ENCODE measurements at regions not wholly inside any gene's neighbourhood (a gene's known extent, or its start where the extent isn't known, plus 50 kb on each side); places are given as distances from the start of the nearest gene placed in this dataset.

DNA sequence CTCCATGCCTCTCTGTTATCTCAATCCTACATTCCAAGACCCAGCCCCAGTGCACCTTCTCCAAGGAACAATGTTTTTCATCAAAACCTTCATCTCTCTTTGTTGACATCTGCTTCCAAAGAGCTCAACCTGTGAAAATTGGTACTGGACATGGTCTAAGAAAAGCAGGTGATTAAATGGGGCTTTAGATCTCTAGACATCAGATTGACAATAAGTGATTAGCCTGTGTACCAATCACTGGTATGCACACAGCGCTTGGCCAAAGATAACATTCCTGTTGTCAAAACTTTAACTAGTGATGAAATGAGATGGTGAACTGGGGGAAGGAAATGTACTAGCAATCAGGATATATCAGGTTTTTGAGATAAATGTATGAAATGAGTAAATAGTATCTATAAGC, 183.3 kb downstream of the TDRD15 start:
- TF ChIP-seq, protein P1, sequence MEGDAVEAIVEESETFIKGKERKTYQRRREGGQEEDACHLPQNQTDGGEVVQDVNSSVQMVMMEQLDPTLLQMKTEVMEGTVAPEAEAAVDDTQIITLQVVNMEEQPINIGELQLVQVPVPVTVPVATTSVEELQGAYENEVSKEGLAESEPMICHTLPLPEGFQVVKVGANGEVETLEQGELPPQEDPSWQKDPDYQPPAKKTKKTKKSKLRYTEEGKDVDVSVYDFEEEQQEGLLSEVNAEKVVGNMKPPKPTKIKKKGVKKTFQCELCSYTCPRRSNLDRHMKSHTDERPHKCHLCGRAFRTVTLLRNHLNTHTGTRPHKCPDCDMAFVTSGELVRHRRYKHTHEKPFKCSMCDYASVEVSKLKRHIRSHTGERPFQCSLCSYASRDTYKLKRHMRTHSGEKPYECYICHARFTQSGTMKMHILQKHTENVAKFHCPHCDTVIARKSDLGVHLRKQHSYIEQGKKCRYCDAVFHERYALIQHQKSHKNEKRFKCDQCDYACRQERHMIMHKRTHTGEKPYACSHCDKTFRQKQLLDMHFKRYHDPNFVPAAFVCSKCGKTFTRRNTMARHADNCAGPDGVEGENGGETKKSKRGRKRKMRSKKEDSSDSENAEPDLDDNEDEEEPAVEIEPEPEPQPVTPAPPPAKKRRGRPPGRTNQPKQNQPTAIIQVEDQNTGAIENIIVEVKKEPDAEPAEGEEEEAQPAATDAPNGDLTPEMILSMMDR (conservative IDR thresholded peaks at IDR 0.05; ENCODE audit: low read depth, low read length) = no peak
- no peak for TF ChIP-seq POLR2A (IDR thresholded peaks at IDR 0.05; ENCODE audit: low read depth, low read length)
- no peak for TF ChIP-seq RAD21 (IDR thresholded peaks at IDR 0.05; ENCODE audit: low read length)
- TF ChIP-seq FOS (IDR thresholded peaks at IDR 0.05; ENCODE audit: low read depth, low read length) = no peak
- TF ChIP-seq MAZ (IDR thresholded peaks at IDR 0.05; ENCODE audit: borderline replicate concordance, low read depth, low read length) = no peak
- TF ChIP-seq RFX5 (IDR thresholded peaks at IDR 0.05; ENCODE audit: low read depth, low read length) = no peak
- no peak for TF ChIP-seq SMC3 (IDR thresholded peaks at IDR 0.05; ENCODE audit: low read depth, low read length)
- TF ChIP-seq, protein P2, sequence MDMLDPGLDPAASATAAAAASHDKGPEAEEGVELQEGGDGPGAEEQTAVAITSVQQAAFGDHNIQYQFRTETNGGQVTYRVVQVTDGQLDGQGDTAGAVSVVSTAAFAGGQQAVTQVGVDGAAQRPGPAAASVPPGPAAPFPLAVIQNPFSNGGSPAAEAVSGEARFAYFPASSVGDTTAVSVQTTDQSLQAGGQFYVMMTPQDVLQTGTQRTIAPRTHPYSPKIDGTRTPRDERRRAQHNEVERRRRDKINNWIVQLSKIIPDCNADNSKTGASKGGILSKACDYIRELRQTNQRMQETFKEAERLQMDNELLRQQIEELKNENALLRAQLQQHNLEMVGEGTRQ (IDR thresholded peaks at IDR 0.05; ENCODE audit: low read depth, low read length) = no peak
- no peak for TF ChIP-seq BHLHE40 (IDR thresholded peaks at IDR 0.05; ENCODE audit: low read depth, low read length)
- TF ChIP-seq NFE2L2 (IDR thresholded peaks at IDR 0.05; ENCODE audit: low read depth, low read length) = no peak

Measured in IMR-90 (cell line).